ENCODE measurements at regions not wholly inside any gene's neighbourhood (a gene's known extent, or its start where the extent isn't known, plus 50 kb on each side); places are given as distances from the start of the nearest gene placed in this dataset.

DNA sequence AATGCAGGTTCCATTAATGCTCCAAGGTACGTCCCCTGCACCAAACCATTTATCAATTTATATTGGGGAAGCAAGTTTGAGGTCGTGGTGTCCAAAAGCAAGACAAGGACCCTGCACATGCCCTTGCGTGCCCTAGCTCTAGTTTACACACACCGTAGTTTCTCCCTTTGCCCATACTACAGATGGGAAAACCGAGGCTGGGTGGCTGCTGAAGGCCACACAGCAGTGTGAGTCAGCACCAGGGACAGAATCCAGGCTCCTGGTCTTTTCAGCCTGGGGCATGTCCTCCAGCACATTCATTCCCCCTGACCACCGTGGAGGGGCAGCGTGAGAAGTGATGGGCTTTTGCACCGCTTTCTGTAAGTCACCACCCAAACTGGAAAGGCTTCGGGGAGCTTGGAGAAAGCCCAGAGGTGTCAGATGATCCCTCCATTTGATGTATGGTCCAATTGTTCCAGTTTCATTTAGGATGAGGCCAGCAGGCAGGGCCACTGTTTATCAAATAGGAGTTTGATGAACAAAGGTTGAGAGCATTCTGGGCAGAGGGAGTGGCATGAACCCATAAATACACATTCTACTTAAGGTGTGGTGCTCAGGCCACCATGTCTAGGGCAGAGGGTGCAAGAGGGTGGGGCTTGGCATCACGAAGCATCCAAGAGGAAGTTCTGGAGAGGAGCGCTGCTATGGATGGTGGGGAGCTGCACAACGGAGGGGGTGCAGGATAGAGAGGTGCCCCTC, 274.1 kb downstream of the HAUS1 start:
- DNase-seq (ENCODE audit: low read depth in 2 of 2), result no peak

DNA sequence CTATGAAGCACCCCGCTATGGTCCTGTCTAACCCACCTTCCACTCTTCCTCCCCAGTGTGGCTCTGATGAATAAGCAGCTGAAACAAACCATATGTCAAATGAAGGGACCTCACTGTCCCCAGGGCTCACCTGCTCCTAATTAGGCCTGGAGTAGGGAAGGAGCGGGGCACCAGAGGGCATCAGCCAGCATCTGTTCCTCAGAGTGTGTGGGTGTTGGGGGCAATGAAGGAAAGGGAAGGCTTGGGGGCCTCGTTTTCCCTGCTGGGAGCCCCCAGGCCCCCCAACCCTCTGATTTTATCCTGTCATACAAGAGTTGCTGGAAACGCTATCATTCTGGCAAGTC, 274.7 kb downstream of the HAUS1 start:
- no peak for DNase-seq (ENCODE audit: low read depth in 2 of 2)

DNA sequence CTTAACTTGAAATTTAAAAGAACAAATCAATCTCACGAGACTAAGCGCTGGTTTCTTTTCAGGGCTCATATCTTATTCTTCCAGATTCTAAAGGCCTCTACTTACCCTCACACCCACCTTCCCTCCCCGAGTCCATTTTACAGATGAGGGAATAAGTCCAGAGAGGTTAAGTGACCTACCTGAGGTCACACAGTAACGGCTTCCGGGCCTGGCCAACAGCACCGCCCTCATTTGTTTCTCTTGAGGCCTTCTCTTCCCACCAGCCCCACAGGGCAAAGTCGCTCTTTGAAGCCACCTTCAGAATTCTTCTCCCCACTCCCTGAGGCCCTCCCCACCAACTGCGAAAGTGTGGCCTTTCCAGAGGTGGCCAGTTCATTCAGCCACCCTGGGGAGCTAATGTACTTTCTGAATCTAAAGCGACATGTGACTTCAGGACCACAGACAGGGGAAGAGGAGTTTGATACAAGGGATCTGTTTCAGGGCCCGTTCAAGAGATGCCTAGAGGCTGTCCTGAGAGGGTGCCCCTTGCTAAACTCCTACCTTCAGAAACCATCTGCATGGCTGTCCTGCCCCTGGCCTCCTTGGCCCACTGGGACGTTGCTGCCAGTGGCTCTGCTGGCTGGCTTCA, 275.3 kb downstream of the HAUS1 start:
- no peak for DNase-seq (ENCODE audit: low read depth in 2 of 2)

DNA sequence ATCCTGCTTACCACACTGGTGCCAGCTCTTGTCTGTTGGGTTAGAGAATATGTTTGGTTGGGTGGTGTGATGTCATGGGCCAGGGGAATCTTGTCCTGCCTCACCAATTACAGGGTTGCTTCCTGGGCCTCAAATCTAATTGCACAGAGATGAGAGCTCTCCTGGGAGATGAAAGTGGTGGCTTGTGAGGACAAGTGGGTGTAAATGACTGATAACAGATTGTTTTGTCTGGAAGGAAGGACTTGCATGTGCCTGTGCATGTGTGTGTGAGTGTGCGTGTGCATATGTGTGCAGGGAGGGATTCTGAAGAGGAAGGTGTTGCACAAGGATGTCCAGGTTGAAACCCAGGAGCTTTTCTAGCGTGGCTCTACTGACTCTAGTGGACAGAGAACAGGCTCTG, 271.9 kb downstream of the LOXHD1 start:
- no peak for DNase-seq (ENCODE audit: low read depth in 2 of 2)

DNA sequence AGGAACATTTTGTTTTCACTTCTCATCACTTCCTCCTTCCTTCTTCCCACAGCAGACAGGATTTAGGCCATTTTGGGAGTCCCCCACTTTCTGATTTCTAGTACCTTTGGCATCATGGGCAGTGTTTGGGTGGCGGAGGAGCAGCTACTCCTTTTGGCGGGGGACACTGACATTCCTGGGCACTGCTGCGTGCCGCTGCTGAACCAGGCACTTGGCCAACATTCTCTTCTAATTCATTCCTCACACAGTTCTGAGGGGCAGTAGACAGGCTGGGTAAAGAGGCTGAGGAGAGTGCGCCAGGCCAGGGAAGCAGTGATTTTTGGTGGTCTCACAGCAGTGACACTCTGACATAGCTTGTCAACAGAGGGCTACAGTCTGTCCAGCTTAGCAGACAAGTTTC, 270.2 kb downstream of the LOXHD1 start:
- no peak for DNase-seq (ENCODE audit: low read depth in 2 of 2)

DNA sequence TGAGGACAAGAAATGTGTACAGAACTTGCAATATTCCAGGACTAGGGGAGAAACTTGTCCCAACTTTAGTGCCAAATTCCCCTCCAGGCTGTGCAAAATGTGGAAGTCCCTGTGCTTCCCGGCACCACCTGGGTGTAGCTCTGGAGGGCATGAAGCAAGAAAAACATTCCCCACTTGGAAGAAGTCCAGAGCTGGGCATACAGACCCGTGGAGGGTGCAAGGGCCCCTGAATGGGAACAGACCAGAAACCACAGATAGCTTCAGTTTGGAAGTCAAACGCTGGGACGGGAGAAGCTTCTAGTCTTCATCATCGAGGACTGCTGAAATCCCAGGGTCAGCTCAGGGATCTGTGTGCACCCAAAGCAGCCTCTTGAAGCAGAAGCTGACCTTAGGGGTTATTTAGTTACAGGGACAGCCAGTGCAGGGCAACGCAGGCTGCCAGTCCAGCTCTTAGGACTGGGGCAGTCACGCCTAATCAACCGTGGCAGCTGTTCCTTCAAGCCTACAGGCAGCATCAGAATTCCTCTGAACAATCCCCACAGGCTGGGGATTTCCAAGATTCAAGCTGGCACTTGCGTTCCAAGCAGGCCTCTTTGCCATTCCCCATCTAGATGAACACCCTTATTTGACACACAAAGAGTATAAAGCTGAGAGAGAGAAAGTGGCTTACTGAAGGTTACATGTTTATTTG, 269.4 kb downstream of the LOXHD1 start:
- DNase-seq (ENCODE audit: low read depth in 2 of 2), result no peak

DNA sequence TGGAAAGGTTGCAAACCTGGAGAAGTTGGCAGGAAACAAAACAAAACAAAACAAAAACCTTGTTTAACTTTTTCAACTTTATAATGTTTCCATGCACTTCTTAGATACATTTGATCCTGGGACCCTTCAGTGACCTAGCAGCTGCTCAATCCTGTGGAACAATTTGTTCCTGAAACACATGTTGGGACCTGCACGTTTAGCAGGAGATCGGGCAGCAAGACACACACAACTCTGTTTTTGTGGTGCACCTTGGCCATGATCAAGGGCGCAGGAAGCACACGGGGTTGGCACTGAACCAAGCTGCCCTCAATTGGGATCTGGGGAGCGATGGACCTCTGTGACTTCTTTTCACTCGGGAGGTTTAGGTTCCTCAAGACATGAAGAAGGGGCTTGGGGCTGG, 268.7 kb downstream of the LOXHD1 start:
- no peak for DNase-seq (ENCODE audit: low read depth in 2 of 2)

DNA sequence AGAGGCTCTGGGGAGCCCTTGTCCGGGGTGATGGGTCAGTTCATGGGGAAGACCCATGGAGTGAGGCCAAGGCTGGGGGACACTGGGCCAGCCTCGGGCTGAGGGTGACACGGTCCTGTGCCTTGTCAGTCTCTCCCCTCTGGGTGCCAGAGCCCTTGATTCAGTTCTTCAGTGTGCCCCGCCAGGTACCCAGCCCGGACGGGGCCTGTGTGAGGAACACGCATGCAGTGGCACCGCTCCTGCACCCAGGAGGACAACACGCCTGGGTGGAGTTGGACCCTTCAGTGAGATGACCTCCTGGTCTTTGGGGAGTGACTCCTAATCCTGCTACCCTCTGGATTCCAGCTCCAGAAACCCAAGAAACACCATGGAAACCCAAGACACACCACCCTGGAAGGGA, 264.4 kb downstream of the LOXHD1 start:
- no peak for DNase-seq (ENCODE audit: low read depth in 2 of 2)

DNA sequence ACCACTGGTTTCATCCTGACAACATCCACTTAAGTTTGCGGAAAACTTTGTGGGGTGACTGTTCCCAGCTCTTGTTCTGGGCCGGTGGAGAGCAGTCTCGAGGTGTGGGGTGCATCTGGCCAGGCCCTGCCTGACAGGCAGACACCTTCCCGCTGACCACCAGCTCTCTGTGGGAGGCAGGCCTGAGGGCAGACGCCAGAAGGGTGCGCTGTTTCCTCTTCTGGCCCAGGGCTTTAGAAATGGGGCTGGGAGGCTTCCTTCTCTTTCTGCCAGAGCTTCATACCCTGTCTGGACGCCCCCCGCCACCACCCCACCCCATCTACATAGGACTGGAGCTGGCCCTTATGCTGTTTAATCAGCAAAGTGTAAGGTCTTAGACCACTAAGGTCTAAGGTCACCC, 263.8 kb downstream of the LOXHD1 start:
- no peak for DNase-seq (ENCODE audit: low read depth in 2 of 2)

DNA sequence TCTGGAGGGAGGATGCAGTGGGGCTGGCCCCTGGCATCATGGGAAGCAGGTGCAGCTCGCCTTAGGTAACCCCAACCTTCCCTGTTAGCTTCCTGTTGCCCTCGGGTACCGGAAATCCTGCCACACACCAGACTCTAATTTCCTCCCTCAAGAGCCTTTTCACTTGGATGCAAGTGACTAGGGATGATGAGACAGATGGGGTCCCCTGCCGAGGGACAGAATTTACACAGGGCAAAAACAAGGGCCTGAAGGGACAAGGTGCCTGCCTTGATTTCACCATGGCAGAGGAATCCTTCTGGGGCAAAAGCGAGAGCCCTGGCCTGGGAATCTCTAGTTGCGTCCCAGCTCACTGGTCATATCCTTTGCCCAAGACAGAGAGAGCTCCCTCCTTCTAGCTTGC, 263.1 kb downstream of the LOXHD1 start:
- DNase-seq (ENCODE audit: low read depth in 2 of 2), result no peak

DNA sequence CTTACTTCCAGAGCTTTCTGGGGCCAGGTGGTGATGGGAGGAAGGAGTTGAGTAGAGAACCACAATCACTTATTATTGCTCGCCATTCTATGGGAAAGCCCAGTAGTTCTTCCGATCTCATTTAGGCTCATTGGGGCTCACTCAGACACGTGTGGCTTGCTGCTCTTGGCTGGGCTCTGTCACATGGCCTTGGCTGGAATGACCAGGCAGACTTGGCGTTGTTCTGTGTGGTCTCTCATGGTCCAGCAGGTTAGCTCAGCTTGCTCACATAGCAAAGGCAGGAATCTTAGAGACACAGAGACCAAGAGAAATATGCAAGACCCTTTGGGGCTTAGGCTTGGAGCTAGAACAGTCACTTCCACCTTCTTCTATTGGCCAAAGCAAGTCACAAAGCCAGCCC, 261.2 kb downstream of the LOXHD1 start:
- DNase-seq (ENCODE audit: low read depth in 2 of 2), result no peak

DNA sequence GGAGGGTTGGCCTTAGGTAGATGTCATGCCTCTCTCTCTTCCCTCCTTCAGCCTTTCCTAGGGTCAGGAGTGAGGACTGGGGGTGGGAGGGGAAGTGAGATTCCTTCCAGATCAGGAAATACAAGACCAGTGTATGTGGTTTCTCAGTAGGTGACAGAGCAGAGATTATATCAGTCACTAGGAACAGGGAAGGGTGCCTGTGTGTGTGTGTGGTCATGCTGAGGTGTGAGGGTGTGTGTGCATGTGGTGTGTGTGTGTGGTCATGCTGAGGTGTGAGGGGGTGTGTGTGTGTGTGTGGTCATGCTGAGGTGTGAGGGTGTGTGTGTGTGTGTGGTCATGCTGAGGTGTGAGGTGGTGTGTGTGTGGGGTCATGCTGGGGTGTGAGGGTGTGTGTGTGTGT, 259.8 kb downstream of the LOXHD1 start:
- no peak for DNase-seq (ENCODE audit: low read depth in 2 of 2)

DNA sequence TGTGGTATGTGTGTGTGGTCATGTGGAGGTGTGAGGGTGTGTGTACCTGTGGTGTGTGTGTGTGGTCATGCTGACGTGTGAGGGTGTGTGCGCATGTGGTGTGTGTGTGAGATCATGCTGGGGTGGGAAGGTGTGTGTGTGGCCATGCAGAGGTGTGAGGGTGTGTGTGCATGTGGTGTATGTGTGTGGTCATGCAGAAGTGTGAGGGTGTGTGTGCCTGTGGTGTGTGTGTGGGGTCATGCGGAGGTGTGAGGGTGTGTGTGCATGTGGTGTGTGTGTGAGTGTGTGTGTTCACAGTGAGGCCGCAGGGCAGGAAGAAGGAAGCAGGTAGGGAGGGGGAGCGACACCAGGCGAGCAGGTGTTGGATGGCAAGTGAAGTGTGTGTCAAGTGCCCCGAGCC, 259.0 kb downstream of the LOXHD1 start:
- no peak for DNase-seq (ENCODE audit: low read depth in 2 of 2)

DNA sequence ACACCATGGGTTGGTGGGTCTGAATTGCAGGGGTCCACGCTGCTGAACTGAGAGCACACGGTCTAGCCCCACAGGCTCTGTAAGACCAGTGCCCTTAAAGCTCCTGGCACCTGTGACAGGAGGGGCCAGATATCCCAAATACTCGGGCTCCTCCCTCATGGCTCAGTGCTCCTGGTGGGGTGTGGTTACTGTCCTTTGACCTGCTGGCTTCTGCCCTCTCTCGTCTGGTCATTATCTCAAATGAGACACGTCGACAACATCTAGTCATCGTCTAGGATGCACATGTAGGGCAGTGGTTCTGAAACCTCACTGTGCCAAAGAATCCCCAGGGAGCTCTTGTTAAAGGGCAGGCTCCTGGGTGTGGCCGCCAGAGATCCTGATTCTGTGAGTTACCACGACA, 258.4 kb downstream of the LOXHD1 start:
- DNase-seq (ENCODE audit: low read depth in 2 of 2), result no peak

DNA sequence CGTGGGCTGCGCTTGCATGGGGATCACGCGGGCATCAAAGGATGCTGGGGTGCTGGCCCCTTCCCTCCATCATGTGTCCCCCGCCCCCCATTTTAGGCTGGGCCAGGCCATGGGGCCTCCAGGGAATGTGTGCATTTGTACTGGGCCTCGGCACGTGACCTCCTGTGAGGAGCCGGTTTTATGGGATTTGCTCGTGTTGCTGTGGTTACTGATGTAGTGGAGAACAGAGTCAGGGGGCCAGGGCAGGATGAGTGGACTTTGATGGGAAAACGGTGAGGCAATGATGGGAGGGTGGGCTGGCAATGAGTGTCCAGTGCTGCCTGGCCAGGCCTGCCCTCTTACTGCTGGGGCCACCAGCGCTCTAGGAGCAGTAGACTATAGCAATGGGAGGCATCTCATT, 257.7 kb downstream of the LOXHD1 start:
- DNase-seq (ENCODE audit: low read depth in 2 of 2), result no peak

DNA sequence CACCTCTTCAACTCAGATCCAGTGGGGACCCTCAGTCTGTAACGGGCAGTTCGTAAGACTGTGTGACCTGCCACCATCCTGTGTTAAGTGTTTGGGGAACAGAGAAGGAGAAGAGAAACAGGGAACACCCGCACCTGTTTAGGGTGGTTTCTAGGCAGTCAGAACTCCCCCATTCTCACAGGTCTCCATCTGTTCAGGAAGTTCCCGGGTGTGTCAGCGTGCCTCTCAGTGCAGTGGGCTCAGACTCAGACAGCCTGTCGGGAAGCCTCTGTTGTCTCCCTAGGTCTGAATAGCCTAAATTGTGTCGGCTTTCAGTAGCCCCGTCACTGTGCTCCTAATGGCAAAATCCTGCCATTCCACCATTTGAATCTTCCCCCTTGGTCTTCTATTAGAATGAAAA, 256.6 kb downstream of the LOXHD1 start:
- DNase-seq (ENCODE audit: low read depth in 2 of 2), result no peak

DNA sequence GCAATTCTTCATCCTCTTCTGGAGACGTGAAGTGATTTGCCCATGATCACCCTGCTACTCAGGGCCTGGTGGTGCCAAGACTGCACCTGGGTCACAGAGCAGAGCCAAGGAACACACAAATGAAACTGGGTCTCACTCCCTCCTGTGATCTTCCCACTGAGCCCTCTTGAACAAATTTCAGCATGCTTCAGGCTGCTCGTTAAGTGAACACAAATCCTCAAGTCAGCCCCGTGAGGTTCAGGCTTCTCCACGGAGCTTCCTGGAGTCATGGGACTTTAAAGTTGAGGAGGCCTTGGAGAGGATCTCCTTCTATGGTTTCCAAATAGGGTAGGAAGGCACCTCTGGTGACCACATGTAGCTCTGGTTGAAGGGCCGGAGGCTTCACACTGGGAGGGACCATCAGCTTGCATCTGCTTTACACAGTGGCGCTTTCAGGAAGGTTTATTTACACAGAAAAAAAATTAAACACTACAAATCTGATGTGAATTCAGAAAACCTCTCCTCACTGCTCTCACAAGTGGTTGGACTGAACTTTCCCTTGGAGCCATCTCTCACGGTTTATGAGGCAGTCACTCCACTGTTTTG, 255.4 kb downstream of the LOXHD1 start:
- DNase-seq (ENCODE audit: low read depth in 2 of 2), result no peak

DNA sequence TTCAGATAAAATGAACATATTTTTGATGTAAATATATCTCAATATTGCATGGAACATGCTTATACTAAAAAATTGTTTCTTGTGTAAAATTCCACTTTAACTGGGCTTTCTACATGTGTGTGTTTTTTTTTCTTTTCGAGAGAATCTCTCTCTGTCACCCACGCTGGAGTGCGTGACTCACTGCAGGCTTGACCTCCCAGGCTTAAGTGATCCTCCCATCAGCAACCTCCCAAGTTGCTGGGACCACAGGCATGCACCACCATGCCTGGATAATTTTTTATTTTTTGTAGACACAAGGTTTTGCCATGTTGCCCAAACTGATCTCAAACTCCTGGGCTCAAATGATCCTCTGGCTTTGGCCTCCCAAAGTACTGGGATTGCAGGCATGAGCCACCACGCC, 254.6 kb downstream of the LOXHD1 start:
- DNase-seq (ENCODE audit: low read depth in 2 of 2), result peak in 1 of 2 experiments; percentile 3

DNA sequence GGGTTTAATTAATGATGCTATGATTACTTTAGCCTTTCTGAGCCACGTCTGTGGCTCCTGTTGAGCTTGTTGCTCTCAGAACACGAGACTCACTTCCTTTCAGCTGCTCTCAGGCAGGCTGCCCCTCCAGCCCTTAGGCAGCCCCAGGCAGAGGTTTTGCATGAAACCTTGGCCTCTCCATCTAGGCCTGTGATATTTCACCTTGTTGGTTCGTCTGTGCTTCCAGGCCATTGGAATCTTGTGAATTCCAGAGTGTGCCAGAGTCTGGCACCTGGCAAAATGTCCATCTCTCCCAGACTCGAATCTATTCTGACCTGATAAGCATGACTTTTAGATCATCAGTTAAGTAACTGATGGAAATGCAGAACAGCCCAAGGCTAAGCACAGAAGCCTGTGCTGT, 254.1 kb downstream of the LOXHD1 start:
- DNase-seq (ENCODE audit: low read depth in 2 of 2), result no peak

DNA sequence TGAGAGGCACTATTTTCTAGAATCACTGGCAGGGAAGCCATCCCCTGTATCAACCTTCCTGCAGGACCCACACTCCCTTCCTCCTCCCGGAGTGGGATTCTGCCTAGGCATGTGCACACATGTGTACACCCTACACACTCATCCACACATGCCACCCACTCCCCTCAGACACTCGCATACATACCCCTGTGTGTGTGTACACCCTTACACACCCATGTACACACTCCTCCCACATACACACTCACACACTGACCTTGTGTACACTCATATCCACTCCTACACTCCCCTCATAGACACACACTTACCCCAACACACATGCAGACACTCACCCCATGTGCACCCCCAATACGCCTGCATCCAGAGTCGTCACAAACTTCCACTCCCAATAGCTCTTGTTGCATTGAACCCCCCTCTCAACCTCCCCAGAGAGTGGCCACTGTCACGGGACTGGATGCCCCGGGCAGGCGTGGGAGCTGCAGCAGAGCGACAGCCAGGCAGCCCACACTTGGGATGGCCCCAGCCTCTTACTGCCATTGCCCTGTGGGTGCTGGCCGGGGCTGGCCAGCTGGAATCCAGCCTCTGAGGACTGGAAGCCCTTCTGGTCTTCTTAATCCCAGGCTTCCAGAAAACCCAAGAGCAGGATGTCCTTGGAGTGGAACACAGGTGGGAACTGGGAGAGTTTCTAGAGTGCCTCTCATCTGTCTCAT, 251.0 kb downstream of the LOXHD1 start:
- DNase-seq (ENCODE audit: low read depth in 2 of 2), result no peak

DNA sequence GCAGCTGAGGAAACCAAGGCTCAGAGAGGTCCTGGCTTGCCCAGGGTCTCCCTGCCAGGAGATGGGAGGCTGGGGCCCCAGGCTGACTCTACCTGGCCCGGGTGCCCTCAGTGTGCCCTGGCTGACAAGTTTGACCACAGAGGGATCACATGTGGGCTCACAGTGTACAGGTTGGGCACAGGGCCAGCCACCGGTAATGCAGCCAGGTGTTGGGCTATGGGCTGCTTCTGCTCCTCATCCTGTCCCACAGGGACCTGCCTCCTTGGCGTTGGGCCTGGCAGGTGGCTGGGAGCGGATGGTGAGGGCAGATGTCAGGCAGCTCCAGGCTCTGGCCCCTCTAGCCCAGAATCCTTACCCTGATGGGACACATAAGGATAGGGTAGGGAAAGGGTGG, 250.5 kb downstream of the LOXHD1 start:
- no peak for DNase-seq (ENCODE audit: low read depth in 2 of 2)

DNA sequence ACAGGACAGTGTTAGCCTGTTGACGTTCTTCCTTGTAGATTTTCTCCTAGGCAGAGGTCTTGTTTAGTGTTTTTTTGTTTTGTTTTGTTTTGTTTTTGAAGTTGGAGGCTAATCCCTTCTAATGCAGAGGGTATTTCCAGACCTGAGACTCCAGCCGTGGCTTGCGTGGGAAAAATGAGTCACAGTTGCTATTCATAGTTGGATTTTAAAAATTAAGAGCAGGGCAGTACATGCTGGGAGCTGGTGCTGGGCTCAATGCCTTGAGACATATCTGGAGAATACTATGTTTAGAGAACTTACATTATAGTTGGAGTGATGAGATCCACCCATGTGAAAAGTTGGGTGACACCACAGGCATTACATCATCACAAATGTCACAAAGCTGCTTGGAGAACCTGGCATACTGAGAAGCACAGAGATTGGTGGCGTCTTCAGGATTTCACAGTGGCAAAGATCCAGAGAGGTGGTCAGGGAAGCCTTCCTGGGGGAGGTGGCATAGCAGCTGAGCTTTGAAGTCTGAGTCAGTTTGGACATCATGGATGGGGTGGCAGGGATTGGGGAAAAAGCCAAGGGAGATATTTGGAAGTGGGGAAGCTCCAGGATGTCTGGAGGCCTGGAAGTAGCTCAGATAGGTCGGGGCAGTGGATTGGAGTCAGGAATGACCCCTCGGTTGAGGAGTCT, 249.4 kb downstream of the LOXHD1 start:
- no peak for DNase-seq (ENCODE audit: low read depth in 2 of 2)
